IPS DF 6.9 (cell line): ENCODE measurements at regions not wholly inside any gene's neighbourhood (a gene's known extent, or its start where the extent isn't known, plus 50 kb on each side); places are given as distances from the start of the nearest gene placed in this dataset.

ENCODE experiments used
- DNase-seq: peaks from one replicate; pipeline ENCODE4 v3.0.0-alpha.2; 2013; ENCODE audit warnings: low read depth, low spot score
- H3K27ac ChIP-seq: one replicate; pipeline ENCODE4 v1.5.1; 2013; ENCODE audit warnings: low read length, control low read depth
- H3K27me3 ChIP-seq: 2 replicates; pipeline ENCODE4 v1.6.1; 2013; ENCODE audit warnings: mild to moderate bottlenecking, low read length; ENCODE audit not compliant: control insufficient read depth, insufficient read depth
- H3K36me3 ChIP-seq: 2 replicates; pipeline ENCODE4 v1.6.1; 2013; ENCODE audit warnings: low read length; ENCODE audit not compliant: control insufficient read depth, insufficient read depth
- H3K4me1 ChIP-seq: 2 replicates; pipeline ENCODE4 v1.6.1; 2013; ENCODE audit warnings: low read length; ENCODE audit not compliant: control insufficient read depth, insufficient read depth
- H3K4me3 ChIP-seq: 2 replicates; pipeline ENCODE4 v1.5.1; 2013; ENCODE audit warnings: mild to moderate bottlenecking, low read length
- H3K9me3 ChIP-seq: 2 replicates; pipeline ENCODE4 v1.6.1; 2013; ENCODE audit warnings: low read length, inconsistent platforms; ENCODE audit not compliant: control insufficient read depth, insufficient read depth
- WGBS: extraction: QIAGEN DNeasy Blood & Tissue Kit; methylation state at CpG from one replicate; pipeline ENCODE4 v1.1.7; 2013; ENCODE audit warnings: mixed read lengths, missing lambda C conversion rate; ENCODE audit not compliant: insufficient read length, insufficient coverage; 5-methylcytosine and 5-hydroxymethylcytosine counted together

- H3K27ac ChIP-seq = no peak overlapping the region
- H3K4me3 ChIP-seq = no peak overlapping the region
- DNase-seq = no peak
- no CpG with 5 or more reads among the region's 11 CpGs for WGBS
- no peaks in the 10 kb centered on the region for H3K36me3 ChIP-seq
- 0 out of 2 replicates have a peak, but pooled peaks cover 5% of the 10 kb centered on the region for H3K4me1 ChIP-seq
- H3K9me3 ChIP-seq = no peaks in the 10 kb centered on the region
- H3K27me3 ChIP-seq = no peaks in the 10 kb centered on the region
Observed at GRCh38 chr5:5983261-5983980, 394.9 kb downstream of the MED10 start.

DNA sequence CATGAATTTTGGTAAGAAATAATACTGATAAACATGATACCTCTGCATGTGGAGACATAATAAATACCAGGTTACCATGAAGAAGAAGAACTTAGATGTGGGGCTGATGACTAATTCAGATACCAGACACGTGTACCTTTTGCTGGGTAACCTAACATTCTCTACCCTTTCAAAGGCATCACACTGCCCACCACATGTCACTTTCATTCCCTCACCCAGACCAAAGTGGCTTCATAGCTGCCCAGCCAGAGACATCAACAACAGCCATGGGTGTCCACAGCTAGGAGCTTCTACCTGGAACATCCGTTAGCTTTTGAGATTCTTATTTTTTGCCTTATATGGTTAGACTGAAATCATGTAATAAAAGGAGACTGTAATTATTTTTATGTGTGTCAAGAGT, 396.8 kb downstream of the MED10 start:
- no CpG with 5 or more reads among the region's 2 CpGs for WGBS

DNA sequence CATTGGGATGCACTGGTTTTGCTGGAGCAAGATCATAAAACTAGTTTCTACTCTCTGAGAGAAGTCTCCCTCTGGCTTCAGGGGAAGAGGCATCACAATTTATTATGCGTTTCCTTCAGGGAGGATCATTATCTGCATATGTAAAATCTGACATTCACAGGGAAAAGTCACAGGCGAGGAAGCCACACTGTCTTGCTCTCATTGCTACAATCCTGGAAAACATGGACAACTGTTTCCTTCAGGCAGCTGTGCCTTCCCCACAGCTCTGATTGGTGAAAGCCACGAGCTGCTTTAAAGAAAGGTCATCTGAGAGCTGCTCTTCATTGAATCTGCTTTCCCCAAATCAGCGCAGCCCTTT, 397.8 kb downstream of the MED10 start:
- H3K4me3 ChIP-seq = no peak overlapping the region
- H3K27ac ChIP-seq = no peak overlapping the region
- no peak for DNase-seq
- no peaks in the 10 kb centered on the region for H3K9me3 ChIP-seq
- H3K36me3 ChIP-seq = no peaks in the 10 kb centered on the region
- H3K4me1 ChIP-seq = 0 out of 2 replicates have a peak, but pooled peaks cover 5% of the 10 kb centered on the region
- H3K27me3 ChIP-seq = no peaks in the 10 kb centered on the region
- no CpG with 5 or more reads among the region's 4 CpGs for WGBS

More for the DNA sequence above, 396.8 kb downstream of the MED10 start:
- Histone ChIP-seq H3K9me3 (no peaks in the 10 kb centered on the region), H3K27ac (no peak overlapping the region), H3K4me3 (no peak overlapping the region), H3K27me3 (no peaks in the 10 kb centered on the region), H3K36me3 (no peaks in the 10 kb centered on the region), H3K4me1 (0 out of 2 replicates have a peak, but pooled peaks cover 5% of the 10 kb centered on the region)
- no peak for DNase-seq

DNA sequence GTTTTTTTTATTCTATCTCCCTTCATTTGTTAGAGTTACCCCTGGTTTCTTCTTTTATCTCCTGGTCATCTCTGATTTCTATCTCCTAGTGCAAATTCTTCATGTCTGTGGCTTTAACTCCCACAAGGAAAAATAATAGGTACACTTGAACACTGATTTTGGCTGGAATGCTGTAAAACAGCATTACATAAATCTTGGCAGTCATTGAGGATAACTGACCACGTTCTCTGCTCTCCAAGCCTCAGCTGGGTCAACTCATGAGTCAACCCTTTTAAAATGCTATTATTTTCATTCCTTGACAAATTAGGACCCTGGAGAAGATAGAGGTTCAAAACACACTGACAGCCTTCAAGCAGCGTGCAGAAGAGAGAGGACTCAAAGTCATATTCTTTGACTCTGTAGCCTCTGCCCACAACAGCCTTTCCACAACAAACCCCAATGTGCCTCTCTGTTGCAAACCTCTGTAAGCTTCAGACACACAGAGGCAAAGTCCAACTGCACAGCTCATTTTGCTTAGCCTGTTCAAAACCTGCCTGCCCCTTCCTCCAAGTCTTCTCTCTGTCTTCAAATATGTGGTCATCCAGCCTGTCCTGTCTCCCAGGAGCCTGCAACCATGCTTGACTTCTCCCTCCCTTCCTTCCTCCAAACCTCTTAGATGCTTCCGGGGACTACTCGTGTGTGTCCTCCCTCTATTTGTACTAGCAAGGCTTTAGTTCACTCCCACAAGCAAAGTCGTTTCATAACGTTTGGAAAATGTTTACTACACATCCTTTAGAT, 398.4 kb downstream of the MED10 start:
- Histone ChIP-seq H3K27ac (no peak overlapping the region), H3K36me3 (no peaks in the 10 kb centered on the region), H3K4me3 (no peak overlapping the region), H3K4me1 (0 out of 2 replicates have a peak, but pooled peaks cover 5% of the 10 kb centered on the region), H3K27me3 (no peaks in the 10 kb centered on the region), H3K9me3 (no peaks in the 10 kb centered on the region)
- DNase-seq = no peak
- no CpG with 5 or more reads among the region's 6 CpGs for WGBS

- Histone ChIP-seq H3K36me3 (no peaks in the 10 kb centered on the region), H3K27ac (no peak overlapping the region), H3K4me3 (no peak overlapping the region), H3K9me3 (no peaks in the 10 kb centered on the region), H3K27me3 (no peaks in the 10 kb centered on the region), H3K4me1 (0 out of 2 replicates have a peak, but pooled peaks cover 5% of the 10 kb centered on the region)
- no CpG with 5 or more reads among the region's 3 CpGs for WGBS
- DNase-seq = no peak
Observed at GRCh38 chr5:5979377-5979760, 399.0 kb downstream of the MED10 start.

GRCh38 chr5:5978501-5979376, 399.6 kb downstream of the MED10 start:
- Histone ChIP-seq H3K27ac (no peak overlapping the region), H3K27me3 (no peaks in the 10 kb centered on the region), H3K4me1 (0 out of 2 replicates have a peak, but pooled peaks cover 5% of the 10 kb centered on the region), H3K9me3 (no peaks in the 10 kb centered on the region), H3K4me3 (no peak overlapping the region), H3K36me3 (no peaks in the 10 kb centered on the region)
- whole genome bisulfite sequencing = no CpG with 5 or more reads among the region's 10 CpGs
- DNase-seq = no peak

- no peak overlapping the region for H3K27ac ChIP-seq
- no peaks in the 10 kb centered on the region for H3K36me3 ChIP-seq
- DNase-seq = no peak
- no peak overlapping the region for H3K4me3 ChIP-seq
- H3K9me3 ChIP-seq = no peaks in the 10 kb centered on the region
- no CpG with 5 or more reads among the region's 5 CpGs for WGBS
- no peaks in the 10 kb centered on the region for H3K4me1 ChIP-seq
- H3K27me3 ChIP-seq = no peaks in the 10 kb centered on the region
Observed at GRCh38 chr5:5971203-5971602, 407.1 kb downstream of the MED10 start.

DNA sequence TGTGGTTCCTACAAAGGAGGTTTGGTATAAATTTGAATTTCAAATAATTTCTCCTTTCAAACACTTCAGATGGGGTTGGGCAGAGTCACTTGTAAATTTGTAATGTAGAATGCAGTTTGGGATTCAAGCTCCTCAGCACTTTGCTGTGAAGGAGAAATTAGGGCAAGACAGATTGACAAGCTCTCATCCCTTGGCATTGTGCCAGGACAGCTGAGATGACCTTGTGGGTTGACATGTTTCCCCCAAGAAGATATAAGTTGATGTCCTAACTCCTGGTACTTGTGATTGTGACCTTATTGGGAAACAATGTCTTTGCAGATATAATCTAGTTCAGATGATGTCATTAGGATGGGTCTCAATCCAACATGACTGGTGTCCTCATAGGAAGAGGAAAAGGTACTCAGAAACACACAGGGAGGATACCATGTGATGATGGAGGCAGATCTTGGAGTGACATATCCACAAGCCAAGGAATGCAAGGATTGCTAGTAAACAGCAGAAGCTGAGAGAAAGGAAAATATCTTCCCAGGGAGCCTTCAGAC, 408.3 kb downstream of the MED10 start:
- Histone ChIP-seq H3K27ac (no peak overlapping the region), H3K4me1 (no peaks in the 10 kb centered on the region), H3K9me3 (no peaks in the 10 kb centered on the region), H3K4me3 (no peak overlapping the region), H3K27me3 (no peaks in the 10 kb centered on the region), H3K36me3 (no peaks in the 10 kb centered on the region)
- DNase-seq = no peak

- no CpG with 5 or more reads among the region's 4 CpGs for WGBS
- H3K4me3 ChIP-seq = no peak overlapping the region
- no peaks in the 10 kb centered on the region for H3K27me3 ChIP-seq
- DNase-seq = no peak
- no peaks in the 10 kb centered on the region for H3K9me3 ChIP-seq
- H3K36me3 ChIP-seq = no peaks in the 10 kb centered on the region
- no peak overlapping the region for H3K27ac ChIP-seq
- no peaks in the 10 kb centered on the region for H3K4me1 ChIP-seq
Observed at GRCh38 chr5:5968981-5969380, 409.4 kb downstream of the MED10 start.

GRCh38 chr5:5967944-5968343, 410.4 kb downstream of the MED10 start:
- WGBS = no CpG with 5 or more reads among the region's 3 CpGs
- H3K4me3 ChIP-seq = no peak overlapping the region
- no peaks in the 10 kb centered on the region for H3K27me3 ChIP-seq
- DNase-seq = no peak
- no peaks in the 10 kb centered on the region for H3K36me3 ChIP-seq
- no peaks in the 10 kb centered on the region for H3K4me1 ChIP-seq
- H3K9me3 ChIP-seq = no peaks in the 10 kb centered on the region
- H3K27ac ChIP-seq = no peak overlapping the region
